NCI-H69 (cell line): ENCODE measurements at regions not wholly inside any gene's neighbourhood (a gene's known extent, or its start where the extent isn't known, plus 50 kb on each side); places are given as distances from the start of the nearest gene placed in this dataset.
"Not testable (repeated sequence)": the region's sequence is repeated elsewhere in the genome, so short reads cannot be mapped to it uniquely, and the experiment has no call there.

Experiments
- DNase-seq: peaks from one replicate; lab custom pipeline; 2025; lab: John Stamatoyannopoulos, UW

GRCh38 chrX:99988532-99988931 lies 421.5 kb downstream of the PCDH19 start:
- not testable (repeated sequence) for DNase-seq

- no peak for DNase-seq
Observed at GRCh38 chrX:99973572-99974226, 436.4 kb downstream of the PCDH19 start.

- DNase-seq: no peak
Observed at GRCh38 chrX:99939883-99940232, 470.2 kb downstream of the PCDH19 start.

GRCh38 chrX:99939206-99939882 lies 470.7 kb downstream of the PCDH19 start:
- not testable (repeated sequence) for DNase-seq

- no peak for DNase-seq
Observed at GRCh38 chrX:99938464-99938863, 471.6 kb downstream of the PCDH19 start.

- DNase-seq: no peak
Observed at GRCh38 chrX:99933865-99934264, 476.2 kb downstream of the PCDH19 start.

GRCh38 chrX:99914635-99915034 lies 495.4 kb downstream of the PCDH19 start:
- DNase-seq: peak; percentile 78

GRCh38 chrX:99913611-99914010 lies 496.5 kb downstream of the PCDH19 start:
- no peak for DNase-seq

GRCh38 chrX:99909946-99910345 lies 500.1 kb downstream of the PCDH19 start:
- DNase-seq: no peak

- peak; percentile 8 for DNase-seq
Observed at GRCh38 chrX:99901091-99901490, 509.0 kb downstream of the PCDH19 start.

GRCh38 chrX:99887918-99888317 lies 522.2 kb downstream of the PCDH19 start:
- no peak for DNase-seq

GRCh38 chrX:99857455-99857854 lies 552.6 kb downstream of the PCDH19 start:
- peak; percentile 1 for DNase-seq

- no peak for DNase-seq
Observed at GRCh38 chrX:99833821-99834220, 576.3 kb downstream of the PCDH19 start.

GRCh38 chrX:99820197-99820596 lies 589.9 kb downstream of the PCDH19 start:
- DNase-seq: no peak

GRCh38 chrX:99800016-99800415 lies 610.1 kb downstream of the PCDH19 start:
- no peak for DNase-seq

- DNase-seq: no peak
Observed at GRCh38 chrX:99798936-99799335, 611.1 kb downstream of the PCDH19 start.

- DNase-seq: peak; percentile 6
Observed at GRCh38 chrX:99795495-99795894, 614.6 kb downstream of the PCDH19 start.

GRCh38 chrX:99782516-99783040 lies 627.5 kb downstream of the PCDH19 start:
- no peak for DNase-seq

GRCh38 chrX:99777912-99778311 lies 632.2 kb downstream of the PCDH19 start:
- DNase-seq: no peak

- no peak for DNase-seq
Observed at GRCh38 chrX:99761731-99762130, 648.3 kb downstream of the PCDH19 start.

GRCh38 chrX:99752776-99753175 lies 657.3 kb downstream of the PCDH19 start:
- no peak for DNase-seq

- no peak for DNase-seq
Observed at GRCh38 chrX:99750721-99751120, 659.4 kb downstream of the PCDH19 start.

GRCh38 chrX:99722094-99722493 lies 688.0 kb downstream of the PCDH19 start:
- DNase-seq: no peak

- no peak for DNase-seq
Observed at GRCh38 chrX:99719140-99719539, 690.9 kb downstream of the PCDH19 start.
